Right renal pelvis (tissue), 4 donors: ENCODE measurements at regions not wholly inside any gene's neighbourhood (a gene's known extent, or its start where the extent isn't known, plus 50 kb on each side); places are given as distances from the start of the nearest gene placed in this dataset.

Source experiments
- DNase-seq, 4 donors: peaks; one replicate each; pipeline ENCODE4 v3.0.0-alpha.2; 2013; ENCODE audit warnings: low read depth in 4 of 4, low spot score in 3 of 4, missing footprints in 1 of 4

DNA sequence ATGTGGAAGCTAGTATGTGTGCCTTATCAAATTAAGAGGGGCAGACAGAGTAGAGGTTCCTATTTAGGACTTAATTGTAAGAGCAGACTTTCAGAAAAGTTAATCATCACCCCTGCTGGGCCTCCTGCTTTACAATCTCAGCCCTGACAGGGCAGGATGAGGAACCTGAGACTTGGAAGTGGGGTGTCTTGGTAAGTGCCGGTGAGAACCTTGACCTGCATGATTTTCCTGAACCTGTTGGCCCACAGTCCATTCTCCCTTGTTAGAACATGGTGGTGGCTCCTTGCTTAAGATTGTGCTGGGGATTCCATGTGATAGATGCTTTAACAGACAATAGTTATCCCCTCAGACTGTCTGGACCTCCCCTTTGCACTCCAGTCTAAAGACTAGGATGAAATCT, 141.7 kb upstream of the TMEM72 start:
- DNase-seq: no peak

- DNase-seq: no peak
Measured at GRCh38 chr10:44771233-44771995, 139.7 kb upstream of the TMEM72 start.

GRCh38 chr10:44773565-44773964, 137.6 kb upstream of the TMEM72 start:
- DNase-seq: no peak

DNA sequence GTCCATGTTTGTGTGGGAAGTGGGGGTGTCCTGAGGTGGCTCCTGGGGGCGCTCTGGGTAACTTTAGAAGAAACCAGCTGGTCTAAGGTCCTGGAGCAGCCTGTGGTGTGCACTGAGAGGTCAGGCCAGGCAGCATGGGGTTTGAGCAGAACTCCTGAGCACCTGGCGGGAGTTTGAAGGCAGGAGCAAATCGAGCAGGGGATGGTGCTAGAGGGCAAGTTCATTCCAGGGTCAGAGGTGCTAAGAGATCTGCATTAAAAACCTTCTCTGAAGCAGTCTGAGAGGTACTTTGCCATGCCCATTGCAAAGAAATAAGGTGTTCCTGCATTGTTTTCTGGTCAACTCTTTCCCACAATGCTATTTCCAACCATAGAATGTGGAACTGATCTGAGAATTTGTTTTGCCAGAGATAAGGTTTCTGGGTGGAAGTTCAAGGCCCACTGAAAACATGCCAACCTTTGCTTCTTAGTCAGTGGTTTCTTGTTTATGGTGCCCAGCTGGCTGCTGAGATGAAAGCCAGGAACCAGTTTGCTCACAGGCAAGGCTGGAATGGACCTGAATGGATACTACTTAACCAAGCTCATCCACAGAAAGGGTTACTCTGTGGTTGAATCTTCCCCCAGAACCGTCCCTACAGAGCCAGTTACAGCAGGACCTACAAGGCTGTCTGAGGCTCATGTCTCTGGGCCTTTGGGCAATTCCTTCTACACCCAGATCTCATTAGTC, 136.3 kb upstream of the TMEM72 start:
- no peak for DNase-seq

DNA sequence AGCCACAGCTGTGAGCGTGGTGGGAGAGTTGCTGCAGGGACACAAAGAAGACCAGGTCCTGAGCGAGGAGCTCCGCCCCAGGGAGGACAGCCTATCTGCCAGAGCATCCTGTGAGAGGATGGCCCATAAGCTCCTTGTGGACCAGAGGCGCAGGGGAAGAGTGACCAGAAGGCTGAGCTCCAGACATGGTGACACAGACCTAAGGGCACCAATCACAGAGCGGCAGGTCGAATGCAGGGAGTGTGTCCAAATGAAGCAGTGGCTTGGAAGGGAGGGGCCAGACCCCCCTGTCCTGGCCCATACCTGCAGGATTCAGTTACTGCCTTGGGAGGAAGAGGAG, 135.8 kb upstream of the TMEM72 start:
- DNase-seq: no peak

DNA sequence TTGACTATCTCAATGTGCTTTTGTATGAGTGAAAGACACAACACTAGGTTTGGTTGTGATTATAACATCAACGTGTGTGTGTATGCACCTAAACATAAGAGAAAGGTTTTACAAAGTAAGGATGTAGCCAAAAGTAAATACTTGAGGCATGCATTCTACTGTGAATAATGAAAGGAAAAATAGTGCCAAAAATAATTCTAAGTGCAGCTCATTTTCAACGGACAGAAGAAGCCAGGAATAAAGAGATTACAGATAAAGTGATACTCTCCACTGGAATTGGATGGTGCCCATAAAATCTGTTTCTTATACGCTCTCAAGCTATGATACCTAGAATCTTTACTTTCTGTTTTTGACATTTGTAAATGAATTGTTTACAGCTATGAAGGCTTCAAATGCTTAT, 135.0 kb upstream of the TMEM72 start:
- no peak for DNase-seq

DNA sequence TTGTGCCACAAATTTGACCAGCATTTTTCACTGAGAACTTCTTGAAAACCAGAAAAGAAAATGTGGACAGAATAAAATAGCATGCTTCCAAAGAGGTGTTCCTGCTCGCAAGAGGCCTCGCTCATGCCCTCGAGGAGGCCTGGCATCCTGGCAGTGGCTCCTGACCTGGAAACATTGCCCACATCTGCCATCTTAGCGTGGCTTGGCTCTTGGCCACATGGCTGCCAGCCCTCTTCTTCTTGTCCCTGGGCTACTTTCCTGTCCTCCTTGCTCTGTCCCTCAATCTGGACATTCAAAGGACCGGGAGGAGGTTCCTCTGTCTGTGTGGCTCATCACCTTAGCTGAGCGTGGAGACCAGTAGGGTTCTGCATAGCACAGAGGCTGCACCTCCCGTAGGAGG, 131.6 kb upstream of the TMEM72 start:
- DNase-seq: no peak

DNA sequence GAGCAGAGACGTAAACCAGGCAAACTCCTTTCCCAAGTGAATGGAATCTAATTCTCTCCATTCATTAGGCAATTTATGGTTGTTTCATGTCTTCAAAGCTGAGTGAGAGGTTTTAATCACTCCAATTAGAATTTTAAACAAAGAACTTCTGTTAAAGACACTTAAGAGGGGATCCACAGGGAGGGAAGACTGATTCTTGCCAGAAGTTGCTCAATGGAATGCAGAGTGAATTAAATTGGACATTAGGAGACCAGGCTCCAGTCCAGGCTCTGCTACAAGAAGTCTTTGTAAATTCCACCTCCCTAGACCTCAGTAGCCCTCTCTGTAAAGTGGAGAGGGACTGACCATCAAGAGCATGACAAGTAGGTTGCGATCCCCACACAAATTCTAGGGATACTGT, 130.7 kb upstream of the TMEM72 start:
- DNase-seq: no peak

GRCh38 chr10:44781131-44781530, 130.0 kb upstream of the TMEM72 start:
- no peak for DNase-seq

- DNase-seq: no peak
Measured at GRCh38 chr10:44786286-44786850, 124.8 kb upstream of the TMEM72 start.

- DNase-seq: no peak
Measured at GRCh38 chr10:44787480-44788075, 123.6 kb upstream of the TMEM72 start.

DNA sequence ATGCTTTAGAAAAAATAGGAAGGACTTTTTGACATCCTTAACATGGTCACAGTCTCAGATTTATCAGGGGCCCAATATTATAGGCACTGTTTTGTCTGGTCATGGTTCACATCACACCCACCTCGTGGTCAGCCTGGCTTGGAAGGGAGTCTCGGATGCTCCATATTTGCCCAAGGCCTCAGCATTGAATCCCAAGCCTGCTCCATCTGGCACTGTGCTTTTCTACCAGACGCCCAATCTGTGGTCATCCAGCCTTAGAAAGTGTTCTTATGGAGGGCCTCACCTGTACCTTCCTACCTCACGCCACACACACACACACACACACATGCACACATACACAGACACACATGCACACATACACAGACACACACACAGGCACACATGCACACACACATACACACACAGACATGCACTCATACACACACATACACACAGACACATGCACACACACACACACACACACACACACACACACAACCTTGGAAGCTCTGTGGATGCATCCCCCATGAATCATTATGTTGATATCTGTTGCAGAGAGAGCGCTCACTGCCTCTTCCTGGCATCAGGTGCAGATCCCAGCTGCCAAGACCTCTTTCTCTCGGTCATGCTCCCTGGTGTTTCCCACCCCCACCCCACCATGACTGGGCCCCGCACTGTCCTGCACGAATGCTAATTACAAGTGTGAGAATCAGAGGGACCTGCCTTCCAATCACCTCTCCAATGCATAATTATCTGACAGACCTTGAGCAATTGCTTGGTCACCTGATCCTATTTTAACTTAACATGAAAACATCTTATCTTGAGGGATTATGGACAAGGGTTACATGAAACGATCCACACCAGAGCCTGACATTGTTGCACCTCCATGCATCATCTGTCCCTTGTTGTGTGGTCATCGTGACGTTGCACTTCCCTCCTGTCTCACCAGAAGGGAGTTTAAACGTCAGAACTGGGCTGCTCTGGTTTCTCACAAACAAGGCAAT, 122.7 kb upstream of the TMEM72 start:
- DNase-seq: no peak

- no peak for DNase-seq
Measured at GRCh38 chr10:44792119-44792775, 118.9 kb upstream of the TMEM72 start.

DNA sequence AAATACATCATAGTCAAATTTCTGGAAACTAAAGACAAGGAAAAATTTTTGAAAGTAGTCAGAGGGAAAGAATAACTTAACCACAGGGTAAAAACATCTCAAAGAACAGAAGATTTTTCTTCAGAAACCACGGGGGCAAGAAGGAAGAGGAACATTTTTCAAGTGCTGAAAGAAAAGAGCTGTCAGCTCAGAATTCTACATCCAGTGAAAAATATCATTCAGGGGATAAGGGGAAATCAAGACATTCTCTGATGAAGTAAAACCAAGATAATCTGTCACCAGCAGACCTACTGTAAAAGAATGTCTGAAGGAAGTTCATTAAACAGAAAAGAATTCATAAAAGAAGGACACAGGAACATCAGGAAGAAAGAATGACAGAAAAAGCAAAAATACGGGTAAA, 111.2 kb upstream of the TMEM72 start:
- no peak for DNase-seq

DNA sequence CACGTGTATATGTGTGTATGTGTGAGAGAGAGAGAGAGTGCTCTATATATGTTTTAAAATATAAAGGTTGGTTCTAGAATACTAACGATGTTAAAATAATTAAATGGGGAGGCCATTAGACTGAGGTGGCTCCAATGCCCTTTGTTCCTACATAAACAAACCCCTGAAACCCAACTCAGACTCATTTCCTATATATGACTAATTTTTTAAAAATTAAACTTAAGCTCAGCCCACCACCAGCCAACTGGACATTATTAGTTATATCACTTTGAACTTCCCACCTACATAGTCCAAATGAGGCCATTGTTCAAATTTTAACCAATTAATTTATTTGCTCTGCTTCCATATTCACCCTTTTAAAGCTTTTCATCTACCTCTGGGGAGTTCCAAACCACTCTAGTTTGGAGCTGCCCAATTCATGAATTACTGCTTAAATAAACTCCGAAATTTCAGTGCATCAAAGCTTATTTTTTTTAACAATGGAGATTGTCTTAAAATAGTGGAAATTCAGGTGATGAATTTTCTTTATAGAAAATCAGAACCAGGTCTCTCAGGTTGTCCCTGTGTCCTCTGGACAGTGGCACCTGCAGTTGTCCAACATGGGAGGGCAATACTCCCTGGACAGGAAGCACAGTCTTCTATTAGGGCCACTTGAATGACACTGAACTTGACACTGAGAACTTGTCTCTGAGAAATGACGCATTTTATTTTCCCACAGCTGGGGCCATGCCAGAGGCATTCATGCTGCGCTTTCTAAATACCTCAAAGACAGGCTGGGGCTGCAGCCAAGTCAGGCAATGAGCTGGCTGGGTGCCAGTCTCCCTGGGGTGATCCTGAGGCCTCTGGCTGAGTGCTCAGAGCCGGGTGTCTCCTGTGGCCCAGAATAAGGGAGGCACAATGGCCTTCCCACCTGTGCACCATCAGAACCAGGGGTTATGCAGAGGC, 109.5 kb upstream of the TMEM72 start:
- peak in 3 of 4 donors; percentile 38 to 59 (median 39) for DNase-seq

DNA sequence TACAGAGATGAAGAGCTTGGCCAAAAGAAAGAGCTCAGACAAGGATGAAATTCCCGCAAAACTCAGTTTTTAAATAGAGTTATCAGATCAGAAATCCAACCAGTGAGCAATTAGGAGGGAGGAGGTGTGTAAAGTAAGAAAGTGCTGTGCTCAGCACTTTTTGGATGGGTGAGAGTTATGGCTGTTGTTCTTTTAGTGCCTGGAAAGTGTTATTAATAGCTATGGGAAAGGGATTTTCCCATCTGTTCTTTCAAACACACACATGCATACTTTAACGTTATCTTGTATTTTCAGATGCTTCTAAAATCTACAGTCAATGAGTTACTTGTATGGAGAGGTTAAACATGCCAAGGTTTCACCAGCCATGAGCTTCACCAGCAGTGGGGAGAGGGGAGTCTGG, 107.3 kb upstream of the TMEM72 start:
- no peak for DNase-seq

DNA sequence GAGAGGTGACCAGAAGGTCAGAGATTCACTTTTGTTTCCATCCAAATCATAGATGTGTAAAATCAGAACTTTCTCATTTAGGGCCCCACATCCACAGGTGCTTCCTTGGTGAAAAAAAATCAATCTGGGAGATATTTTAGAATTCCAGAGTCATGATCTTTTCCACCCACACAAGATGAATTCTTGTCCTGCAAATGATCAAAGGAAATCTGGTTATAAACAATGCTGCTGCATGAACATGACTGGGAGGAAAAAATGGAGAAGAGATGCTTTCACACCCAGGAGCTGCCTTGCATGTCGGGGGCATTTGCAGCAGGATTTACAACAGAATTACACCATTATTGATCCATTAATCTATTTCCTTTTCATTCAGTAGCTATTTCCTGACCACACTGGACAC, 106.5 kb upstream of the TMEM72 start:
- DNase-seq: no peak

- no peak for DNase-seq
Measured at GRCh38 chr10:44805466-44806210, 105.5 kb upstream of the TMEM72 start.
